ENCODE measurements at regions not wholly inside any gene's neighbourhood (a gene's known extent, or its start where the extent isn't known, plus 50 kb on each side); places are given as distances from the start of the nearest gene placed in this dataset.

GRCh38 chr6:47371870-47372255, 62.2 kb upstream of the TNFRSF21 start:
- H3K18ac ChIP-seq (ENCODE audit: low read depth, low read length): no peak overlapping the region
- BruUV-seq (replicated peaks): no TSS peak
- H3K36me3 ChIP-seq (ENCODE audit: control insufficient read depth, insufficient read depth, low read length): no peaks in the 10 kb centered on the region
- no peak overlapping the region for H2BK20ac ChIP-seq (ENCODE audit: low read depth, low read length)
- DNase-seq (no peak), ATAC-seq (ENCODE audit: low read depth) (no peak)
- POLR2A ChIA-PET (ENCODE audit: unreplicated experiment): no interaction called here
- H2BK15ac ChIP-seq (ENCODE audit: low read depth, low read length): no peak overlapping the region
- H3K14ac ChIP-seq (replicated peaks; ENCODE audit: low read depth, low read length): no peak overlapping the region
- H3K23ac ChIP-seq (ENCODE audit: low read depth, low read length): no peak overlapping the region
- CTCF ChIA-PET: no interaction called here
- in situ Hi-C loops (cut with MboI; ENCODE audit: low sequenced_read_pairs) (no loop called here), dilution Hi-C loops (cut with HindIII; ENCODE audit: low sequenced_read_pairs, unreplicated experiment) (no loop called here), intact Hi-C loops (cut with micrococcal nuclease) (no loop called here)
- H3K56ac ChIP-seq (ENCODE audit: extremely low read depth, insufficient read depth, low read length): no peak overlapping the region
- H3K27me3 ChIP-seq (ENCODE audit: control insufficient read depth, insufficient read depth, low read length): no peaks in the 10 kb centered on the region; the same call in 1 of the 2 replicates
- no peak overlapping the region for H3K27ac ChIP-seq (ENCODE audit: insufficient read depth, low read length)
- H3K9ac ChIP-seq (ENCODE audit: low read depth, low read length): no peak overlapping the region
- H2AK9ac ChIP-seq (replicated peaks; ENCODE audit: low read depth, low read length, poor library complexity): no peak overlapping the region
- H3K4me2 ChIP-seq (ENCODE audit: low read depth, low read length): no peak overlapping the region
- no peaks in the 10 kb centered on the region for H3K9me3 ChIP-seq (ENCODE audit: control insufficient read depth, insufficient read depth, low read length)
- H3K4me1 ChIP-seq (ENCODE audit: control insufficient read depth, insufficient read depth, low read length): no peaks in the 10 kb centered on the region
- H4K5ac ChIP-seq (ENCODE audit: low read depth, low read length): no peak overlapping the region
- no peak overlapping the region for H3K4ac ChIP-seq (ENCODE audit: low read depth, low read length)
- H3K4me3 ChIP-seq (ENCODE audit: insufficient read depth, low read depth, low read length): no peak overlapping the region
- H4K8ac ChIP-seq (ENCODE audit: low read depth in 2 of 2, low read length in 2 of 2): no peak overlapping the region
- H2AK5ac ChIP-seq (ENCODE audit: low read depth, low read length): no peak overlapping the region
- no peaks in the 10 kb centered on the region for H3K9me1 ChIP-seq (ENCODE audit: insufficient read depth, low read length)
- no peak overlapping the region for H2BK120ac ChIP-seq (ENCODE audit: low read depth, low read length)
- H3K79me1 ChIP-seq (ENCODE audit: low read depth in 1 of 2, low read length in 2 of 2): no peaks in the 10 kb centered on the region
- TF ChIP-seq NFE2L2 (IDR thresholded peaks at IDR 0.05; ENCODE audit: low read depth, low read length) (no peak), SMC3 (IDR thresholded peaks at IDR 0.05; ENCODE audit: low read depth, low read length) (no peak), FOS (IDR thresholded peaks at IDR 0.05; ENCODE audit: low read depth, low read length) (no peak), POLR2A (IDR thresholded peaks at IDR 0.05; ENCODE audit: low read depth, low read length) (no peak), RFX5 (IDR thresholded peaks at IDR 0.05; ENCODE audit: low read depth, low read length) (no peak), MXI1 (IDR thresholded peaks at IDR 0.05; ENCODE audit: borderline replicate concordance, low read depth, low read length) (no peak), MAFK (IDR thresholded peaks at IDR 0.05; ENCODE audit: low read depth, low read length) (no peak), CHD1 (IDR thresholded peaks at IDR 0.05; ENCODE audit: low read depth, low read length) (no peak), BHLHE40 (IDR thresholded peaks at IDR 0.05; ENCODE audit: low read depth, low read length) (no peak), RCOR1 (IDR thresholded peaks at IDR 0.05; ENCODE audit: insufficient replicate concordance, low read length) (no peak), ELK1 (IDR thresholded peaks at IDR 0.05; ENCODE audit: borderline replicate concordance, low read depth, low read length) (no peak), USF2 (IDR thresholded peaks at IDR 0.05; ENCODE audit: low read depth, low read length) (no peak), CTCF (conservative IDR thresholded peaks at IDR 0.05; ENCODE audit: low read depth, low read length) (no peak), RAD21 (IDR thresholded peaks at IDR 0.05; ENCODE audit: low read length) (no peak), MAZ (IDR thresholded peaks at IDR 0.05; ENCODE audit: borderline replicate concordance, low read depth, low read length) (no peak), CEBPB (IDR thresholded peaks at IDR 0.05; ENCODE audit: low read depth, low read length) (no peak)
- H4K20me1 ChIP-seq (ENCODE audit: insufficient read depth, low read length): no peaks in the 10 kb centered on the region
- H4K91ac ChIP-seq (ENCODE audit: insufficient read depth, low read depth, low read length): no peak overlapping the region
- no peak overlapping the region for H2AFZ ChIP-seq (replicated peaks; ENCODE audit: low read length, poor library complexity)
- H2BK5ac ChIP-seq (ENCODE audit: low read depth, low read length, poor library complexity, severe bottlenecking): no peak overlapping the region

All from IMR-90 (cell line).